Testis (tissue), 2 donors: ENCODE measurements at regions not wholly inside any gene's neighbourhood (a gene's known extent, or its start where the extent isn't known, plus 50 kb on each side); places are given as distances from the start of the nearest gene placed in this dataset.

Source experiments
- CTCF ChIP-seq, 3 experiments: fragments of 450-650 bp in 2 of 3; fragments of 200-600 bp in 1 of 3; sonication (generic) in 1 of 3; IDR thresholded peaks; one replicate each; pipeline ENCODE4 v1.5.1; 2016 to 2019; ENCODE audit warnings: antibody characterized with exemption in 3 of 3, mild to moderate bottlenecking in 2 of 3, moderate library complexity in 1 of 3
- POLR2A ChIP-seq: fragments of 450-650 bp; IDR thresholded peaks from one replicate; pipeline ENCODE4 v1.6.1; 2017; ENCODE audit warnings: antibody characterized with exemption, mild to moderate bottlenecking, moderate library complexity

GRCh38 chr20:12012241-12013222, 94.8 kb downstream of the BTBD3 start:
- TF ChIP-seq CTCF (IDR thresholded peaks at IDR 0.05): peak; percentile 63 to 85 (median 80)
- no peak for TF ChIP-seq POLR2A
